K562 (cell line): ENCODE measurements at regions not wholly inside any gene's neighbourhood (a gene's known extent, or its start where the extent isn't known, plus 50 kb on each side); places are given as distances from the start of the nearest gene placed in this dataset.

Source experiments
- CLOCK ChIP-seq: fragments of 250-450 bp; sonication (Bioruptor Pico); IDR thresholded peaks from 2 replicates; pipeline ENCODE4 v1.4.0; 2020; ENCODE audit warnings: mild to moderate bottlenecking, moderate library complexity, borderline replicate concordance
- ETS1 ChIP-seq: conservative IDR thresholded peaks from 2 replicates; pipeline ENCODE4 v1.6.1; 2011; ENCODE audit warnings: low read depth, mild to moderate bottlenecking, low read length; ENCODE audit not compliant: control insufficient read depth
- POLR2B ChIP-seq: fragments of 450-650 bp; IDR thresholded peaks from 2 replicates; pipeline ENCODE4 v1.6.1; 2018; ENCODE audit warnings: low read depth; ENCODE audit not compliant: partially characterized antibody
- PURB ChIP-seq: sonication (generic); formaldehyde crosslinking; IDR thresholded peaks from 2 replicates; pipeline ENCODE4 v1.9.0; 2021; ENCODE audit warnings: low read depth, mild to moderate bottlenecking, missing genetic modification reagents
- RAD51 ChIP-seq: fragments of 450-650 bp; IDR thresholded peaks from 2 replicates; pipeline ENCODE4 v1.7.1; 2016; ENCODE audit warnings: low read depth, mild to moderate bottlenecking, borderline replicate concordance
- TAF7 ChIP-seq: fragments of 450-650 bp; IDR thresholded peaks from 2 replicates; pipeline ENCODE4 v1.6.1; 2016; ENCODE audit warnings: missing genetic modification characterization, missing compliant biosample characterization
- TBP ChIP-seq: optimal IDR thresholded peaks from 2 replicates; pipeline ENCODE3; 2011; ENCODE audit warnings: low read depth, low read length, improper control_type of control experiment
- TFE3 ChIP-seq: fragments of 450-650 bp; formaldehyde crosslinking; IDR thresholded peaks from 2 replicates; pipeline ENCODE4 v1.4.0; 2020; ENCODE audit warnings: mild to moderate bottlenecking, mixed read lengths
- USF2 ChIP-seq: sonication (generic); formaldehyde crosslinking; IDR thresholded peaks from 2 replicates; pipeline ENCODE4 v1.5.0; 2020; ENCODE audit warnings: missing genetic modification reagents
- ZNF165 ChIP-seq: fragments of 250-450 bp; sonication (Bioruptor Pico); IDR thresholded peaks from 2 replicates; pipeline ENCODE4 v1.4.0; 2020; ENCODE audit warnings: borderline replicate concordance
- ZNF592 ChIP-seq: fragments of 450-650 bp; IDR thresholded peaks from 2 replicates; pipeline ENCODE4 v1.6.1; 2017; ENCODE audit warnings: antibody characterized with exemption, mild to moderate bottlenecking
- ZNF75A ChIP-seq: fragments of 450-650 bp; formaldehyde crosslinking; IDR thresholded peaks from 2 replicates; pipeline ENCODE4 v1.4.0; 2020; ENCODE audit warnings: mild to moderate bottlenecking

GRCh38 chr17:27970587-27970986, 71.9 kb upstream of the NLK start (continued):
- TF ChIP-seq ZNF165 (CRISPR knock-in tag) (no peak), PURB (no peak), ZNF592 (0 out of 2 replicates have a peak, but pooled peaks have one; percentile 29), POLR2B (peak; percentile 45), RAD51 (peak; percentile 95), ZNF75A (CRISPR knock-in tag) (no peak), TAF7 (tag) (no peak), USF2 (CRISPR knock-in tag) (peak; percentile 84), TFE3 (peak; percentile 97), CLOCK (no peak), TBP (peak; percentile 83), ETS1 (no peak)
